PC-9 (cell line): ENCODE measurements at regions not wholly inside any gene's neighbourhood (a gene's known extent, or its start where the extent isn't known, plus 50 kb on each side); places are given as distances from the start of the nearest gene placed in this dataset.

Source experiments
- EZH2 ChIP-seq: fragments of 200-600 bp; sonication (generic); IDR thresholded peaks from 2 replicates; pipeline ENCODE4 v1.8.0; 2017; ENCODE audit warnings: antibody characterized with exemption, low read depth
- TF ChIP-seq, protein P1 (sequence below): fragments of 200-600 bp; sonication (generic); conservative IDR thresholded peaks from 2 replicates; pipeline ENCODE4 v1.6.1; 2017; ENCODE audit warnings: mixed run types, antibody characterized with exemption, mild to moderate bottlenecking, moderate library complexity

DNA sequence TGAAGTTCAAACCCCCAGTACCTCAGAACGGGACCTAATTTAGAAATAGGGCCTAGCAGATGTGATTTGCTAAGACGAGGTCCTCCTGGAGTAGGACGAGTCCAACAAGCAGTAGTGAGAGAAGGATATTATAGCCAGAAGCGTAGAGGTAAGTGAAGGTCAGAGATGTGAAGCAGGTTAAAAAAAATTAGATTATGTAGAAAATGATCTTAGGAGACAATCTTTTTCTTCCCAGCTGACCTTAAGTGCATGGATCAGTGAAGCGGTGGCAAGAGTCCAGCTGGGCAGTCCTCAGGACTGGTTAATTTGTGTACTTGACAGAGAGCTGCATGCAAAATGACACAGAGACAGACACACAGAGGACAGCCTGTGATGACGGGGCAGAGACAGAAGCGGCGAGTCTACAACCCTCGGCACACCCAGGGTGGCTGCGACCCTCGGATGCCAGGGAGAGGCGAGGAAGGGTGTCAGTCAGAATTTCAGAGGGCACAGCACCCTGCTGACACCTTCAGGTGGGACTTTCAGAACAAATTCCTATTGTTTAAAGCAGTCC lies 131.4 kb upstream of the IRX4 start:
- TF ChIP-seq, protein P1, sequence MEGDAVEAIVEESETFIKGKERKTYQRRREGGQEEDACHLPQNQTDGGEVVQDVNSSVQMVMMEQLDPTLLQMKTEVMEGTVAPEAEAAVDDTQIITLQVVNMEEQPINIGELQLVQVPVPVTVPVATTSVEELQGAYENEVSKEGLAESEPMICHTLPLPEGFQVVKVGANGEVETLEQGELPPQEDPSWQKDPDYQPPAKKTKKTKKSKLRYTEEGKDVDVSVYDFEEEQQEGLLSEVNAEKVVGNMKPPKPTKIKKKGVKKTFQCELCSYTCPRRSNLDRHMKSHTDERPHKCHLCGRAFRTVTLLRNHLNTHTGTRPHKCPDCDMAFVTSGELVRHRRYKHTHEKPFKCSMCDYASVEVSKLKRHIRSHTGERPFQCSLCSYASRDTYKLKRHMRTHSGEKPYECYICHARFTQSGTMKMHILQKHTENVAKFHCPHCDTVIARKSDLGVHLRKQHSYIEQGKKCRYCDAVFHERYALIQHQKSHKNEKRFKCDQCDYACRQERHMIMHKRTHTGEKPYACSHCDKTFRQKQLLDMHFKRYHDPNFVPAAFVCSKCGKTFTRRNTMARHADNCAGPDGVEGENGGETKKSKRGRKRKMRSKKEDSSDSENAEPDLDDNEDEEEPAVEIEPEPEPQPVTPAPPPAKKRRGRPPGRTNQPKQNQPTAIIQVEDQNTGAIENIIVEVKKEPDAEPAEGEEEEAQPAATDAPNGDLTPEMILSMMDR = no peak
- no peak for TF ChIP-seq EZH2
